ENCODE measurements at regions not wholly inside any gene's neighbourhood (a gene's known extent, or its start where the extent isn't known, plus 50 kb on each side); places are given as distances from the start of the nearest gene placed in this dataset.

DNA sequence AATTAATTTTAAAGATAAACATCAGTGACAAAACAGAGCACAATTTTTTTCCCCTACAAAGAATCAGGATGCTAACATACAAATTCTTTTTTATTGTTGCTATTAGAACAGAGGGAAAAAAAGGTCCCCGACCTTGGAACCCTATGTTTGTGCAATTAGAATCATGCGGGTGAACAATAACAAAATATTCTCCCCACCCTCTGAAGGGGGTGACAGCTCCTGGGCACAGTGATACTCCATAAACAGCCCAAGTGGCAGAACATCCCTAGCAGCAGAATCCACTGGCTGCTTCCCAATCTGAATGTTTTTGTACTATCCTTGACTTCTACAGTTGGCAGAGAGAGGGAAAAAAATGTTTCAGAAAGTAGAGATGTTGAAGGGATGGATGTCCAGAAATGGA lies 87.7 kb upstream of the TLL1 start:
- H3K27ac ChIP-seq, result no peak overlapping the region
- TF ChIP-seq CTCF (IDR thresholded peaks at IDR 0.05) (no peak), ZFX (IDR thresholded peaks at IDR 0.05; ENCODE audit: borderline replicate concordance) (no peak)

- H3K27ac ChIP-seq, result no peak overlapping the region
- TF ChIP-seq CTCF (IDR thresholded peaks at IDR 0.05), result no peak
- no peak for TF ChIP-seq ZFX (IDR thresholded peaks at IDR 0.05; ENCODE audit: borderline replicate concordance)
These were observed 85.3 kb upstream of the TLL1 start for GRCh38 chr4:165787516-165788274.

GRCh38 chr4:165788686-165789463 lies 84.2 kb upstream of the TLL1 start:
- no peak for TF ChIP-seq CTCF (IDR thresholded peaks at IDR 0.05)
- no peak for TF ChIP-seq ZFX (IDR thresholded peaks at IDR 0.05; ENCODE audit: borderline replicate concordance)
- H3K27ac ChIP-seq, result no peak overlapping the region

DNA sequence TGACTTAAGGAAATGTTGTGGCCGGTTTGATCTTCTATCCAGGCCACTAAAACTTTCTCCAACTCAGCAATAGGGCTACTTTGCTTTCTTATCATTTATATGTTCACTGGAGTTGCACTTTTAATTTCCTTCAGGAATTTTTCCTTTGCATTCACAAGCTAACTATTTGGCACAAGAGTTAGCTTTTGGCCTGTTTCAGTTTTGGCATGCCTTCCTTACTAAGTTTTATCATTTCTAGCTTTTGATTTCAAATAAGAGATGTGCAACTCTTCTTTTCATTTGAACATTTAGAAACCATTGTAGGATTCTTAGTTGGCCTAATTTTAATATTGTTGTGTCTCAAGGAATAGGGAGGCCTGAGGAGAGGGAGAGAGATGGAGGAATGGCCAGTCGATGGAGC lies 79.8 kb upstream of the TLL1 start:
- no peak overlapping the region for H3K27ac ChIP-seq
- no peak for TF ChIP-seq ZFX (IDR thresholded peaks at IDR 0.05; ENCODE audit: borderline replicate concordance)
- TF ChIP-seq CTCF (IDR thresholded peaks at IDR 0.05), result no peak

DNA sequence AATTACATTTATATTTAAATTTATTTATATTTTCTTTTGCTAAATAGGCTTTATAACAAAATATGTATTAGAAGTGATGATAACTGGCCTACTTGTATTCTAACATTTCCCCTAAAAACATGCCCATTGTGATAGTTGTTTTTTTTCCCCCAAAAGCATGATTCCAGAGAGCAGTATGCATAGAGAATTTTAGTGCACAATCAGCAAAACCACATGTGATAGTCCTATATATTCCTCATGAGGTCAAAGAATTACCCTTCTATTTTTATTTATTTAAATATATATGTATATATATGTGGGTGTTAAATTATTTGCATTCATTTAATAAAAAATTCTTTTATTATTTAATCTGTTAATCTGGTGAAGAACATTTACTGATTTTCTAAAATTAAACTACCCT lies 78.2 kb upstream of the TLL1 start:
- TF ChIP-seq CTCF (IDR thresholded peaks at IDR 0.05) (no peak), ZFX (IDR thresholded peaks at IDR 0.05; ENCODE audit: borderline replicate concordance) (no peak)
- H3K27ac ChIP-seq, result no peak overlapping the region

DNA sequence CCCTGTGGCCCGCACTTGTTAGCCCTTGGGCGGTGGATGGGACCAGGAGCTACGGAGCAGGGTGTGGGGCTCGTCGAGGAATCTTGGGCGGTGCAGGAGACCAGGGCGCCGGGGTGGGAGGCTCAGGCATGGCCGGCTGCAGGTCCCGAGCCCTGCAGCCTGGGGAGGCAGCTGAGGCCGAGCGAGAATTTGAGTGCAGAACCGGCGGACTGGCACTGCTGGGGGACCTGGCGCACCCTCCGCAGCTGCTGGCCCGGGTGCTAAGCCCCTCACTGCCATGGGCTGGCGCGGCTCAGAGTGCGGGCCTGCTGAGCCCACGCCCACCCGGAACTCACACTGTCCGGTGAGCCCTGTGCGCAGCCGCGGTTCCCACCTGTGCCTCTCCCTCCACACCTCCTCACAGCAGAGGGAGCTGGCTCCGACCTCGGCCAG lies 73.6 kb upstream of the TLL1 start:
- no peak overlapping the region for H3K27ac ChIP-seq
- TF ChIP-seq CTCF (IDR thresholded peaks at IDR 0.05) (no peak), ZFX (IDR thresholded peaks at IDR 0.05; ENCODE audit: borderline replicate concordance) (no peak)

DNA sequence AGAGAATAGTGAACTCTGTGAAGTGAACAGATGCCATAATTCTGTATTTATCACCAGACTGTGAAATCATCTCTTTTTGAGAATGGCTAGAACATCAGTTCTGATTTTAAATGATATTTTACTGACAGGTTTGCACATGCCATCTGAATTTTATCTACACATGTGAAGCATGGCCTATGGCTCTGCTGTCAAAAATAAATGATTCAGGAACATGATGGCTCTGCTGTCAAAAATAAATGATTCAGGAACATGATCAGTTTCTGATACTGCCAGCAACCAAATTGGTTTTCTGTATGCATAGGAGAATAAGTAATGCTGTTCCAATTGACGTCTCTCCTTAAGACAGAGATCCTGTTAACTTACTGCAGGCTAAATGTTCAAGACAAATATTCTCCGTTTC lies 70.6 kb upstream of the TLL1 start:
- no peak overlapping the region for H3K27ac ChIP-seq

More for the DNA sequence above, 70.6 kb upstream of the TLL1 start:
- TF ChIP-seq ZFX (IDR thresholded peaks at IDR 0.05; ENCODE audit: borderline replicate concordance), result no peak
- TF ChIP-seq CTCF (IDR thresholded peaks at IDR 0.05), result no peak
